SKM-1 (cell line): ENCODE measurements at regions not wholly inside any gene's neighbourhood (a gene's known extent, or its start where the extent isn't known, plus 50 kb on each side); places are given as distances from the start of the nearest gene placed in this dataset.
"Not testable (repeated sequence)": the region's sequence is repeated elsewhere in the genome, so short reads cannot be mapped to it uniquely, and the experiment has no call there.

Experiments used
- DNase-seq: peaks from one replicate; lab custom pipeline; 2025; ENCODE audit not compliant: unreplicated experiment; lab: John Stamatoyannopoulos, UW

- no peak for DNase-seq
Measured at GRCh38 chr3:635393-635792, 438.8 kb downstream of the CHL1 start.

DNA sequence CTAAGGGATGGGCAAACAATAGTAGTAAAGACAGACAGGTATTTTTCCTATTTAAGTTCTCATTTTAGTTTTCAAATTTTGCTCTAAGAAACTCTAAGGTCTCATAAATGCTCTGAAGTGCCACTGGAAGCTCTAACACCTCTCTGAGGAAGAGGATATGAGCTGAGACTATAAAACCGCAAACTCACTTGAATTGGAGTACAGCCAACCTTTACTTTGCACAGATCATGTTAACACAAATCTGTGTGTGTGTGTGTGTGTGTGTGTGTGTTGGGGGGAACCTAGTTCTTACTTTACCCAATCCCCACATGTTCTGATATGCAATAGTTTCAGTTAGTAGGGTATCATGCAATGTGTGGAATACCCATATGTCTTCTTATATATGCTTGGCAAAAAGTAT lies 446.8 kb downstream of the CHL1 start:
- no peak for DNase-seq

DNA sequence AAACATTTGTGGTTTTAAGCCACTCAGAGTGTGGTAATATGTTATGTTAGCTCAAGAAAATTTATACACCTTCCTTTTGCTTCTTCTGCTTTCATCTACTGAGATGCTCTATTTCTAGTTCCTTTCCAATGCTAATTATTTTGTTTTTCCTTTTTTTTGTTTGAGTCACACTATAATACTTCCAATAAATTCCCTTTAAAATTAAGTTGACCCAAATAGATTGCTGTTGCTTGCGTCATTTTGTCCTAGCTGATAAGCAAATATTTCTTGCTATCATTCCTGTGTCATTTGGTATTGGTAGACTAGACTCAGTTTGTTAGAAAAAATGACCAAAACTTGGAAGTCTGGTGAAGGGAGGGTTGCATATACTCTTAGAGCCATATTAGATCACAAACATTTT lies 437.0 kb upstream of the CNTN6 start:
- DNase-seq = no peak

- no peak for DNase-seq
Measured at GRCh38 chr3:661356-661755, 431.5 kb upstream of the CNTN6 start.

DNA sequence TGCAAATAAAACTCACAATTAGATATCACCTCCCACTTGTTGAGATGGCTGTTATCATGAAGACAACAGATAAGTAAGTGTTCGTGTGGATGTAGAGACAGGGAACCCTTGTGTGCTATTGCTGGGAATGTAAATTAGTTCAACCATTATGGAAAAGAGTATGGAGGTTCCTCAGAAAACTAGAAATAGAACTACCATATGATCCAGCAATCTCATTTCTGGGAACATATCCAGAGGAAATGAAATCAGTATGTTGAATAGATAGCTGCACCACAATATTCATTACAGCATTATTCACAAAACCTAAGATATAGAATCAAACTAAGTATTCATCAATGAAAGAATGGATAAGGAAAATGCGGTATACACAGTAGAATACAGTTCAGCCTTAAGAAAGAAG lies 418.7 kb upstream of the CNTN6 start:
- no peak for DNase-seq

- no peak for DNase-seq
Measured at GRCh38 chr3:675846-676245, 417.0 kb upstream of the CNTN6 start.

DNA sequence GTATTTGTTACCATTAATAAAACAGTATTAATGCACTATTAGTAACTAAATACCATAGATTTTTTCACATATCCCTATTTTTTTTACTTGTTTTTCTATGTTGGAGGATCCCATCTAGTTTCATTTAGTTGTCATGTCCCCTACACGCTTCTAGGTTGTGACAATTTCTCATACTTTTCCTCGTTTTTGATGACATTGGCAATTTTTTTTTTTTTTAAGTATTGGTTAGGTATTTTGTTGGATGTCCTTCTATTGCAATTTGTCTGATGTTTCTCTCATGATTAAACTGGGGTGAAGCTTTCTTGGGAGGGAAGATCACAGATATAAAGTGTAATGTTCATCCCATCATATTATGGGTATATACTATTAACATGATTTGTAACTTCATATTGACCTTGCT lies 409.1 kb upstream of the CNTN6 start:
- DNase-seq = no peak

DNA sequence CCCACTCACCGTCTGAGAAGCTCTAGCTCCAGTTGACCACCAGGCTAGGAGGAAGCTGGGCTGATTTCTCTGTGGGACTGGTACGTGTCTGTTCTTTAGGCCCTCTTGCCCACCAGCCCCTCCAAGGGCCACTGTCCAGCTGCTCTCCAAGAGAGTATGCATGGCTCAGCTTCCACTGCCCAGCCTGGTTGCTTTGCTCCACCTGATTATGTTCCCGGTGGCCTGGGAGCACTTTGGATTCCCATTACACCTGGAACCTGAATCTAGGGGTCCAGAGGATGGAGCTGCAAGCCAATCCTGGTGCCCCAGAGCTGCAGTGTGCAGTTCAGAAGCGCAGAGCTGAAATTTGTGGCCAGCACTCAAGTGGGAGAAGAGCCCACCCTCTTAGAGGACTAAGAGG lies 402.1 kb upstream of the CNTN6 start:
- DNase-seq = no peak

- DNase-seq = no peak
Measured at GRCh38 chr3:700514-700913, 392.3 kb upstream of the CNTN6 start.

DNA sequence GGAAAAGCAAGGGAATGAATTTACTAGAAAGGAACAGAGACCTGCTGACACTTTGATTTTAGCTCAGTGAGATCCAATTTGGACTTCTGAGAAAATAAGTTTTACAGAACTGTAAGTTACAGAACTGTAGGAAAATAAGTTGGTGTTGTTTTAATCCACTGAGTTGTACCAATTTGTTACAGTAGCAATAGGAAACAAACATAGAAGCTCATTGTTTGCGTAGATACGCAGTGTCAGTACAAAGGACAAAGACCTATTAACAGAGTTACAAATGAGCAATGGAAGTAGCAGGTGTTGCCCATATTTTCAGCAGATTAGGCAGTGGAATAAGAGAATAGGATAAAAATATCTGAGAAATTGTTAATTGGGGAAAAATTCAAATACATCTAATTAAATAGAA lies 385.8 kb upstream of the CNTN6 start:
- no peak for DNase-seq

- DNase-seq = no peak
Measured at GRCh38 chr3:713006-713621, 379.7 kb upstream of the CNTN6 start.

- DNase-seq = no peak
Measured at GRCh38 chr3:713947-714620, 378.7 kb upstream of the CNTN6 start.

DNA sequence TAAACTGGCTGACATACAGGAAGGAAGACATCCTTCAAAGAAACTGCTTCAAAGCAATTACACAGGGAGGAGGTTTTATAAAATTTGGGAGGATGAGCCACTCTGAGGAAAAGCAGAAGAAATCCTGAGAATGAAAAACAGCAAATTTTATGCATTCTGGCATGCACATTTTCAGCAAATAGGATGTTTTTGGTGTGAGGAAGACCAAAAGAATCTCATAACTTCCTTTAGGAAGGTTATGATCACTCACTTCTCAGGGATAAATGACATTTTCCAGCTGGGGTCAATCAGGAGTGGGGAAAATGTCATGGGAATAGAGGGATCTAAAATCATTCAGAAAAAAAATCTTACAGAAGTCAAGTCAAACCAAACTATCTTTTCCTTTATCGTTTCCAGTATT lies 371.7 kb upstream of the CNTN6 start:
- no peak for DNase-seq

DNA sequence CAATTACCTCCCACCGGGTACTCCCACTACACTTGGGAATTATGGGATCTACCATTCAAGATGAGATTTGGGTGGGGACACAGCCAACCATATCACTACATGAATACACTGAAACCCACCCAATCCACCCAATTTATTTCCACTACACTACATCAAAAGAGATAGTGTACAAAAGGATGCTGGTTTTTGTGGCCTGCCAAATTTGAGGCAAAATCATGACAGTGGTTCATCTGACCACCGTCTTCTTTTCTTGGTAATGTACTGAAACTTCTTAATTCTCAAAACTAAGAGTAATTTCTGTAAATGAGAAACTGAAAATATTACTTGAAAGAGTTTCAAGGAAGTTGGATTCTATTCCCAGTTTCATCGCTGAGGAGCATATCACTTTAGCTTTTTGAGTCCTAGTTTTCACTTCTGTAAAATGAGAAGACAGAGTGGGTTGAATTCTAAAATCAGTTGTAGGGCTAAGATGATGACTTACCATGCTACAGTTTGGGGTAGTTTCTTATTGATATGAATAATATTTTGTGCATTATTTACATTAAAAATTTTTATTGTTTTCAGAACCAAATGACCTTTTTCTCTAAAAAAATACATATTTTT lies 360.4 kb upstream of the CNTN6 start:
- no peak for DNase-seq

DNA sequence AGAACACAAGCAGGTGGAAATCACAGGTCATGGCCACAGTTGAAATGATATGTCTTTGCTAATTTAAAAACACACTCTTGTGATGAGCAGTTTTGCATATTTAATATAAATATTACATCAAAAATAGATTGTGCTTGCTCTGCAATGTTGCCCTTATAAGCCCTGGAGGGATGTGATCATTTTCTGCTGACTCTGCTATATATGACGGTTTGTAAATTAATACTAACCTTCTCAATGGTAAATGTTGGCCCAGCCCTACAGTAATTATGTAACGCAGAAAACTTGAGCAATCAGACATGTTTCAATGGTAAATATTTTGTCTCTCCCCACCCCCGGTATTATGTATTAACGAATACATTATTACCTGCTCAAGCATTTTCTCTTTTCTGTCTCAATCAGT lies 359.5 kb upstream of the CNTN6 start:
- DNase-seq = no peak

DNA sequence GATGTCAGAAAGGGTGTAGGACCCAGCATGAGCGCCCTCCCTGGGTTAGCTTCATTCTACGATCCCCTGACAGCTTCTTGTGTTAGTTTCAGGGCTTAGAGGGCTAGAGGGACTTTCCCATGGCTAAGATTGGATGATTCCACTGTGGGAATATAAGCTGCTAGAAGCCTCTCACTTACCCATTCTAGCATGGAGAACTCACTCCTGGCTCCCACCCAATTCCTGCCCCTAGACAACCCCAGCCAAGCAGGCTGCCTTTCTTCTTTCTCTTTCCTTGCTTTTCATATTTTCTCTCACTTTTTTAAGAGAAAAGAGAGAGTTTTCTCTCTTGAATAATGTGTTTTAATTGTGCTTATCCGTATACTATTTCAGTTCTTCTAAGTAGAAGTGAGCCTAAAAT lies 335.1 kb upstream of the CNTN6 start:
- DNase-seq = no peak

DNA sequence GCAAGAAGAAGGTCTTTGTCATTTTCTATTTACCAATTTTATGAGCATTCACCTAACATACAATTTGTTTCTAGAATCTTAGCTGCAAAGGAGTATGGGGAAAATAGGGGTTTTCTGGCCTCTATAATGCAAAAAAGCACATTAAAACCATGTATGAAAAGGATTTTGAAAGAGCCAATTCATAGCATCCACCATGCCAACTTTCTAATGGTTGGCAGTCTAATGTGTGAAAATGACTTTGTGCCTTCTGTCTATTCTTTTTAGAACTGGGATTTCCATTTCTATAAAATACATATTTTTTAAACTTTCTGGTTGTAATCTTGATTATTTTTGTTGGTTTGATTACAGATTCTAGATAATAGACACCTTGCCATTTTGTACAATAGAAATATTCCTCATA lies 333.7 kb upstream of the CNTN6 start:
- no peak for DNase-seq

DNA sequence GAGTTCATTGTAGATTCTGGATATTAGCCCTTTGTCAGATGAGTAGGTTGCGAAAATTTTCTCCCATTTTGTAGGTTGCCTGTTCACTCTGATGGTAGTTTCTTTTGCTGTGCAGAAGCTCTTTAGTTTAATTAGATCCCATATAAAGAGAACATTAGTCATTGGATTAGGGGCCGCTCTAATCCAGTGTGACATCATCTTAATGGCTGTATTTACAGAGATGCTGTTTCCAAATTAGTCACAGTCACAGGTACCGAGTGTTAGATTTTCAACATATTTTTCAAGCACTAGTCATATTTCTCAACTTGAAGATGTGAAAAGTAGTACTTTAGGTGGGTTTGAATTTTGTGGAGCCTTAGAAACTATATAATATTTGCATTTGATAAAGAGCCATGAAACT lies 319.4 kb upstream of the CNTN6 start:
- DNase-seq = not testable (repeated sequence)

DNA sequence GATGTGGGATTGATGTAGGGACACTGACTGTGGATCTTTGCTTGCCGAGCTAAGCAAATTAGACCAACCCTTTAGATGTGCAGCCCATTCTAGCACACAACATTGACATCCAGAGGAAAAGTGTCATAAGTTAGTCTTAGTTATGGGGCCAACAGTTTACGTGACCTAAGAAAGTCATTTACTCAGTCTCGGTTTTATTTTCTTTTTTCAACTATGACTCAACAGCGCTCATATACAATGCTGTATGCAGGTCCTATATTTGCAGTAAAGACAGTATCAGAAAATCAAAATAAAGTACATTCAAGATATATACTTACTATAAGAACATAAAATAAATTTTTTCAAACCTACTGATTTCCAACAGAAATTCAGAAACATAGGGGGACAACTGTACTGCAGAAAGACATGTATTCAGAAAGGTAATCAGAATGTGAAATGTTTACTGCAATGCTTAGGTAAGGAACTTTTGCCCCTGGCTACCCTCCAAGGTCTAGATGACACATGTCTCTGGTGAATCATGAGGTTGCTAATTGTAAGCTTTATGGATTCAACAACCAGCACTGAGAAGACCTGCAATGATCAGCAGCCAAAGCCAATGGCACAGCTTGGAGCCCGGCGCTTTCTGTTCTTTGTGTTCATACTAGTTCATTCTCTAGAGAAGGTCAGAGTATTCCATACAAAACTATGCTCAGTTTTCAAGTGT lies 317.5 kb upstream of the CNTN6 start:
- DNase-seq = no peak

DNA sequence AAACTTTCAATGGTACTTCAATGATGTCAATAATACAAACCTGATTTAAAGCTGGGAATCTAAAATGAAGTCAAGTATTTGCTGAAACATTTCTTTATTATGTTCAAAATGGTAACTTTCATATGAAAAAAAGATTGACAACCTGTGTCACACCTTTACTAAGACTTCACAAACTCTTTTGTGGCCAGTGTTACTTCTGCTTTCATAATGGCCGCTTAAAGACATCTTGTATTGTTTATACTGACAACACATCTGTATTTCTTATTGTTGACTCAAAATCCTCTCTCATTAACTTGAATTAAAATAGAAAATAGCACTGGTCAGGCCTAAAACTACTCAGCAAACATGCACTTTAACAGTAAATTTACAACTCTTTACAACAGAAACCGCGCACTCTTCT lies 312.3 kb upstream of the CNTN6 start:
- DNase-seq = no peak

- no peak for DNase-seq
Measured at GRCh38 chr3:791442-791841, 301.4 kb upstream of the CNTN6 start.

DNA sequence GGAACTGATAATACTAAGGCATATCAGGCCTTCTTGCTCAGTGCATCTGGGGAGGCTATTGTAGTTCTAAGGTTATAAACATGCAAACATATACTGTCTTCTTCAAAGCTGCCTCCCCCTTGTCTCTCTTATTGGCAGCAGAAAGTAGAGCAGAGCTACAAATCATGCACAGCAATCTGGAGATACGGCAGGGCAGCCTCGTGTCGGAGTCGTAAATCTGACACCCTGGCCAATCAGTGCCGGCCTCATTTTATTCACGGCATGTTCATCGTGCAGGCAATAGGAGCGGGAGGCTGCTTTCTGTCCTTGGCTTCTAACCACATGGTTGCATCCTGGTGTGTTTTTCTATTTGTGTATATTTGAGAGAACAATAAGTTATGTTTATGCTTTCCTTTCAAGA lies 300.2 kb upstream of the CNTN6 start:
- DNase-seq = no peak
